ENCODE measurements at regions not wholly inside any gene's neighbourhood (a gene's known extent, or its start where the extent isn't known, plus 50 kb on each side); places are given as distances from the start of the nearest gene placed in this dataset.
"Not testable (repeated sequence)": the region's sequence is repeated elsewhere in the genome, so short reads cannot be mapped to it uniquely, and the experiment has no call there.

- no peak for DNase-seq (ENCODE audit: low spot score)
These were observed 216.1 kb downstream of the MEF2C start for GRCh38 chr5:88666761-88667495.

- DNase-seq (ENCODE audit: low spot score), result no peak
These were observed 217.2 kb downstream of the MEF2C start for GRCh38 chr5:88665750-88666215.

GRCh38 chr5:88664645-88665044 lies 218.3 kb downstream of the MEF2C start:
- no peak for DNase-seq (ENCODE audit: low spot score)

- DNase-seq (ENCODE audit: low spot score), result no peak
These were observed 219.2 kb downstream of the MEF2C start for GRCh38 chr5:88663793-88664216.

- DNase-seq (ENCODE audit: low spot score), result no peak
These were observed 220.1 kb downstream of the MEF2C start for GRCh38 chr5:88662846-88663245.

- DNase-seq (ENCODE audit: low spot score), result no peak
These were observed 221.2 kb downstream of the MEF2C start for GRCh38 chr5:88661806-88662207.

- no peak for DNase-seq (ENCODE audit: low spot score)
These were observed 221.8 kb downstream of the MEF2C start for GRCh38 chr5:88660947-88661805.

- DNase-seq (ENCODE audit: low spot score), result no peak
These were observed 222.6 kb downstream of the MEF2C start for GRCh38 chr5:88660264-88660946.

- DNase-seq (ENCODE audit: low spot score), result no peak
These were observed 223.3 kb downstream of the MEF2C start for GRCh38 chr5:88659529-88660263.

GRCh38 chr5:88658886-88659285 lies 224.1 kb downstream of the MEF2C start:
- DNase-seq (ENCODE audit: low spot score), result no peak

GRCh38 chr5:88657906-88658775 lies 224.8 kb downstream of the MEF2C start:
- DNase-seq (ENCODE audit: low spot score), result no peak

GRCh38 chr5:88657136-88657535 lies 225.8 kb downstream of the MEF2C start:
- no peak for DNase-seq (ENCODE audit: low spot score)

- no peak for DNase-seq (ENCODE audit: low spot score)
These were observed 226.6 kb downstream of the MEF2C start for GRCh38 chr5:88656221-88656950.

- DNase-seq (ENCODE audit: low spot score), result no peak
These were observed 229.5 kb downstream of the MEF2C start for GRCh38 chr5:88653471-88653870.

- DNase-seq (ENCODE audit: low spot score), result no peak
These were observed 235.1 kb downstream of the MEF2C start for GRCh38 chr5:88647901-88648300.

GRCh38 chr5:88646866-88647265 lies 236.1 kb downstream of the MEF2C start:
- no peak for DNase-seq (ENCODE audit: low spot score)

GRCh38 chr5:88644676-88645075 lies 238.3 kb downstream of the MEF2C start:
- no peak for DNase-seq (ENCODE audit: low spot score)

GRCh38 chr5:88643315-88643714 lies 239.7 kb downstream of the MEF2C start:
- DNase-seq (ENCODE audit: low spot score), result no peak

- DNase-seq (ENCODE audit: low spot score), result no peak
These were observed 249.0 kb downstream of the MEF2C start for GRCh38 chr5:88634014-88634413.

- not testable (repeated sequence) for DNase-seq (ENCODE audit: low spot score)
These were observed 260.1 kb downstream of the MEF2C start for GRCh38 chr5:88622890-88623289.

Measured in CD4-positive, alpha-beta T cell treated with Interleukin-15 for 4 hours (primary cell).